GM12878 (cell line): ENCODE measurements at regions not wholly inside any gene's neighbourhood (a gene's known extent, or its start where the extent isn't known, plus 50 kb on each side); places are given as distances from the start of the nearest gene placed in this dataset.
A peak's percentile ranks its signal among the peaks of the same experiment; 100 is the strongest.

Experiments used
- ATAC-seq: fragments of 200-7000 bp; cut with Tn5 transposase; 3 replicates; pipeline ENCODE4 v1.9.1; 2020; ENCODE audit warnings: mild to moderate bottlenecking, moderate library complexity
- BruUV-seq: library from RNA; stranded (reverse); fragments of 400-500 nt; replicated peaks from 2 replicates; lab custom pipeline; 2021; lab: Mats Ljungman, UMichigan
- CTCF ChIA-PET: fragments of 300-600 bp; sonication (Branson Sonifier 250); formaldehyde crosslinking; extraction: SDS; loops from one replicate; lab custom pipeline; 2021; ENCODE audit warnings: inconsistent platforms; lab: Yijun Ruan, JAX
- POLR2A ChIA-PET: fragments of 350-600 bp; formaldehyde crosslinking; extraction: SDS; loops from one replicate; lab custom pipeline; 2021; ENCODE audit warnings: inconsistent platforms; lab: Charles Lee
- RAD21 ChIA-PET: fragments of 300-600 bp; sonication (Branson Sonifier 250); formaldehyde crosslinking; loops from one replicate; lab custom pipeline; 2023; ENCODE audit warnings: antibody characterized with exemption; ENCODE audit not compliant: unreplicated experiment; lab: Charles Lee
- SMC1A ChIA-PET: fragments of 300-600 bp; sonication (Branson Sonifier 250); formaldehyde crosslinking; loops from one replicate; lab custom pipeline; 2023; ENCODE audit not compliant: unreplicated experiment, uncharacterized antibody; lab: Charles Lee
- DNase-seq: peaks from one replicate; pipeline ENCODE4 v3.0.0-alpha.2; 2011; ENCODE audit warnings: low read depth, low spot score
- FAIRE-seq: peaks from 3 replicates; lab custom pipeline; 2011; peaks lifted over from hg19 to GRCh38; lab: Jason Lieb, UNC
- H2AFZ ChIP-seq: 2 replicates; pipeline ENCODE4 v1.6.0; 2011; ENCODE audit warnings: low read depth, low read length, control low read depth; ENCODE audit not compliant: control insufficient read depth
- H3K27ac ChIP-seq: 2 replicates; pipeline ENCODE4 v1.5.1; 2011; ENCODE audit warnings: control low read depth; ENCODE audit not compliant: control insufficient read depth, insufficient read depth
- H3K27me3 ChIP-seq, 2 experiments: replicated peaks in 1 of 2; 2 replicates each; pipeline versions ENCODE4 v1.6.0 to v1.6.1; 2011; ENCODE audit warnings: low read length in 1 of 2; ENCODE audit not compliant: control insufficient read depth in 2 of 2, insufficient read depth in 2 of 2
- H3K36me3 ChIP-seq, 2 experiments: 2 replicates each; pipeline ENCODE4 v1.5.1; 2011; ENCODE audit warnings: low read length in 1 of 2; ENCODE audit not compliant: control insufficient read depth in 2 of 2, insufficient read depth in 2 of 2
- H3K4me1 ChIP-seq: 2 replicates; pipeline ENCODE4 v1.6.1; 2011; ENCODE audit warnings: mild to moderate bottlenecking, low read length, moderate library complexity, mixed read lengths; ENCODE audit not compliant: control insufficient read depth, insufficient read depth
- H3K4me2 ChIP-seq: 2 replicates; pipeline ENCODE4 v1.6.0; 2011; ENCODE audit warnings: control low read depth; ENCODE audit not compliant: control insufficient read depth, insufficient read depth
- H3K4me3 ChIP-seq: fragments of 200-600 bp; sonication (generic); 2 replicates; pipeline ENCODE4 v1.5.1; 2016
- H3K79me2 ChIP-seq: 2 replicates; pipeline ENCODE4 v1.6.0; 2011; ENCODE audit warnings: low read length; ENCODE audit not compliant: control insufficient read depth, insufficient read depth
- H3K9ac ChIP-seq: 2 replicates; pipeline ENCODE4 v1.8.0; 2011; ENCODE audit warnings: low read length, control low read depth, mixed read lengths; ENCODE audit not compliant: control insufficient read depth, insufficient read depth
- H3K9me3 ChIP-seq: replicated peaks from 3 replicates; pipeline ENCODE4 v1.5.1; 2011; ENCODE audit warnings: mild to moderate bottlenecking, low read length; ENCODE audit not compliant: control insufficient read depth, insufficient read depth
- H4K20me1 ChIP-seq: 2 replicates; pipeline ENCODE4 v1.6.0; 2011; ENCODE audit not compliant: control insufficient read depth, insufficient read depth
- CREM ChIP-seq: IDR thresholded peaks from 2 replicates; pipeline ENCODE4 v1.6.1; 2014; ENCODE audit warnings: antibody characterized with exemption, low read depth
- GATAD2B ChIP-seq: fragments of 450-650 bp; conservative IDR thresholded peaks from 2 replicates; pipeline ENCODE4 v1.6.1; 2017; ENCODE audit warnings: low read depth, mild to moderate bottlenecking, moderate library complexity
- MTA2 ChIP-seq: fragments of 450-650 bp; IDR thresholded peaks from 2 replicates; pipeline ENCODE4 v1.6.1; 2016; ENCODE audit warnings: low read depth, mild to moderate bottlenecking, moderate library complexity
- MYC ChIP-seq: IDR thresholded peaks from 2 replicates; pipeline ENCODE4 v1.6.1; 2011; ENCODE audit warnings: mild to moderate bottlenecking, low read length, moderate library complexity, inconsistent platforms; ENCODE audit not compliant: insufficient read depth, insufficient replicate concordance, insufficient read length, severe bottlenecking
- SIN3A ChIP-seq: IDR thresholded peaks from 2 replicates; pipeline ENCODE4 v1.6.1; 2012; ENCODE audit warnings: low read depth, low read length, improper control_type of control experiment
- ZZZ3 ChIP-seq: IDR thresholded peaks from 2 replicates; pipeline ENCODE4 v1.6.1; 2011; ENCODE audit warnings: low read depth; ENCODE audit not compliant: control insufficient read depth, insufficient read length
- WGBS: methylation state at CpG from one replicate; pipeline ENCODE4 v1.1.6; 2016; ENCODE audit warnings: low lambda C conversion rate; ENCODE audit not compliant: insufficient replicate concordance, insufficient coverage; ENCODE audit errors: missing lambda C conversion rate; 5-methylcytosine and 5-hydroxymethylcytosine counted together
- in situ Hi-C: fragments of 300-500 bp; cut with MboI; formaldehyde crosslinking; loops from 9 replicates; pipeline ENCODE4 v1.14.3; 2018; ENCODE audit warnings: mixed read lengths
- intact Hi-C: fragments of 100-400 bp; cut with micrococcal nuclease; formaldehyde crosslinking; loops from one replicate; pipeline ENCODE4 v1.14.2; 2022; ENCODE audit not compliant: unreplicated experiment
- TF ChIP-seq, protein P1 (sequence below): fragments of 450-650 bp; IDR thresholded peaks from 2 replicates; pipeline ENCODE4 v1.6.1; 2017; ENCODE audit warnings: mild to moderate bottlenecking, moderate library complexity
- TF ChIP-seq, protein P2 (sequence below): IDR thresholded peaks from 2 replicates; pipeline ENCODE4 v1.6.1; 2012; ENCODE audit warnings: low read length, inconsistent platforms

DNA sequence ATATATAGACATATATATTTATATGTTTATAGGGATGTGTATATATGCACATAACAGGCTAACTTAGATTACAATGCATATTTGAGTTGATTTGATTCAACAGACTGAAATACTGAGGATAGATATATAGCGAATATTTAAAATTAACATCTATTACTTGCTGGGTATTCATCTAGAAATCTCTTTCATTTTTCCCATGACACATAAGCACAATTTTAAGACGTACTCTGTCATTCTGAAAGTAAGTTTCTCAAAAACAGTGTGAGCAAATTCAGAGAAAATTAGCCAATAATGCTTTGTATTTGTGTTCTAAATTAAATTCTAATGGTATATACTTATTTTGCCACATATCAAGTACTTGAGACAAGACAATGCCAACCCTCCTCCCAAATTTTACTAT lies 907.5 kb upstream of the MDGA2 start:
- peak; percentile 59 for ATAC-seq
- no peak for DNase-seq
- Histone ChIP-seq H3K4me3 (no peak overlapping the region), H3K4me2 (no peak overlapping the region), H3K27me3 (no peaks in the 10 kb centered on the region), H3K36me3 (no peaks in the 10 kb centered on the region), H4K20me1 (no peaks in the 10 kb centered on the region), H3K27ac (no peak overlapping the region), H3K9me3 (no peaks in the 10 kb centered on the region), H2AFZ (no peak overlapping the region), H3K4me1 (no peaks in the 10 kb centered on the region), H3K9ac (no peak overlapping the region), H3K79me2 (no peaks in the 10 kb centered on the region)
- 0% methylated on average over 2 of the region's 2 CpGs for WGBS
- no TSS peak for BruUV-seq
- TF ChIP-seq, protein P1, sequence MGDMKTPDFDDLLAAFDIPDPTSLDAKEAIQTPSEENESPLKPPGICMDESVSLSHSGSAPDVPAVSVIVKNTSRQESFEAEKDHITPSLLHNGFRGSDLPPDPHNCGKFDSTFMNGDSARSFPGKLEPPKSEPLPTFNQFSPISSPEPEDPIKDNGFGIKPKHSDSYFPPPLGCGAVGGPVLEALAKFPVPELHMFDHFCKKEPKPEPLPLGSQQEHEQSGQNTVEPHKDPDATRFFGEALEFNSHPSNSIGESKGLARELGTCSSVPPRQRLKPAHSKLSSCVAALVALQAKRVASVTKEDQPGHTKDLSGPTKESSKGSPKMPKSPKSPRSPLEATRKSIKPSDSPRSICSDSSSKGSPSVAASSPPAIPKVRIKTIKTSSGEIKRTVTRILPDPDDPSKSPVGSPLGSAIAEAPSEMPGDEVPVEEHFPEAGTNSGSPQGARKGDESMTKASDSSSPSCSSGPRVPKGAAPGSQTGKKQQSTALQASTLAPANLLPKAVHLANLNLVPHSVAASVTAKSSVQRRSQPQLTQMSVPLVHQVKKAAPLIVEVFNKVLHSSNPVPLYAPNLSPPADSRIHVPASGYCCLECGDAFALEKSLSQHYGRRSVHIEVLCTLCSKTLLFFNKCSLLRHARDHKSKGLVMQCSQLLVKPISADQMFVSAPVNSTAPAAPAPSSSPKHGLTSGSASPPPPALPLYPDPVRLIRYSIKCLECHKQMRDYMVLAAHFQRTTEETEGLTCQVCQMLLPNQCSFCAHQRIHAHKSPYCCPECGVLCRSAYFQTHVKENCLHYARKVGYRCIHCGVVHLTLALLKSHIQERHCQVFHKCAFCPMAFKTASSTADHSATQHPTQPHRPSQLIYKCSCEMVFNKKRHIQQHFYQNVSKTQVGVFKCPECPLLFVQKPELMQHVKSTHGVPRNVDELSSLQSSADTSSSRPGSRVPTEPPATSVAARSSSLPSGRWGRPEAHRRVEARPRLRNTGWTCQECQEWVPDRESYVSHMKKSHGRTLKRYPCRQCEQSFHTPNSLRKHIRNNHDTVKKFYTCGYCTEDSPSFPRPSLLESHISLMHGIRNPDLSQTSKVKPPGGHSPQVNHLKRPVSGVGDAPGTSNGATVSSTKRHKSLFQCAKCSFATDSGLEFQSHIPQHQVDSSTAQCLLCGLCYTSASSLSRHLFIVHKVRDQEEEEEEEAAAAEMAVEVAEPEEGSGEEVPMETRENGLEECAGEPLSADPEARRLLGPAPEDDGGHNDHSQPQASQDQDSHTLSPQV, result no peak
- no peak for TF ChIP-seq CREM
- peak; percentile 44; the same call in 1 of the 2 replicates for TF ChIP-seq MTA2
- no peak for TF ChIP-seq MYC
- no peak for TF ChIP-seq GATAD2B
- TF ChIP-seq SIN3A, result no peak
- TF ChIP-seq, protein P2, sequence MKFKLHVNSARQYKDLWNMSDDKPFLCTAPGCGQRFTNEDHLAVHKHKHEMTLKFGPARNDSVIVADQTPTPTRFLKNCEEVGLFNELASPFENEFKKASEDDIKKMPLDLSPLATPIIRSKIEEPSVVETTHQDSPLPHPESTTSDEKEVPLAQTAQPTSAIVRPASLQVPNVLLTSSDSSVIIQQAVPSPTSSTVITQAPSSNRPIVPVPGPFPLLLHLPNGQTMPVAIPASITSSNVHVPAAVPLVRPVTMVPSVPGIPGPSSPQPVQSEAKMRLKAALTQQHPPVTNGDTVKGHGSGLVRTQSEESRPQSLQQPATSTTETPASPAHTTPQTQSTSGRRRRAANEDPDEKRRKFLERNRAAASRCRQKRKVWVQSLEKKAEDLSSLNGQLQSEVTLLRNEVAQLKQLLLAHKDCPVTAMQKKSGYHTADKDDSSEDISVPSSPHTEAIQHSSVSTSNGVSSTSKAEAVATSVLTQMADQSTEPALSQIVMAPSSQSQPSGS, result no peak
- TF ChIP-seq ZZZ3, result no peak
- intact Hi-C loops, result no loop called here
- FAIRE-seq, result no peak
- SMC1A ChIA-PET, result no interaction called here
- in situ Hi-C loops, result no loop called here
- CTCF ChIA-PET, result no interaction called here
- POLR2A ChIA-PET, result no interaction called here
- RAD21 ChIA-PET, result interaction anchor here (0.6 kb wide), 1 partner anchor 72 kb away, joined by 4 read pairs; no protein-coding TSS in a partner anchor
